Activated CD8-positive, alpha-beta memory T cell treated with anti-CD3 and anti-CD28 coated beads for 24 hours (primary cell): ENCODE measurements at regions not wholly inside any gene's neighbourhood (a gene's known extent, or its start where the extent isn't known, plus 50 kb on each side); places are given as distances from the start of the nearest gene placed in this dataset.

Experiments used
- DNase-seq: peaks from one replicate; pipeline ENCODE4 v3.0.0-alpha.2; 2020

DNA sequence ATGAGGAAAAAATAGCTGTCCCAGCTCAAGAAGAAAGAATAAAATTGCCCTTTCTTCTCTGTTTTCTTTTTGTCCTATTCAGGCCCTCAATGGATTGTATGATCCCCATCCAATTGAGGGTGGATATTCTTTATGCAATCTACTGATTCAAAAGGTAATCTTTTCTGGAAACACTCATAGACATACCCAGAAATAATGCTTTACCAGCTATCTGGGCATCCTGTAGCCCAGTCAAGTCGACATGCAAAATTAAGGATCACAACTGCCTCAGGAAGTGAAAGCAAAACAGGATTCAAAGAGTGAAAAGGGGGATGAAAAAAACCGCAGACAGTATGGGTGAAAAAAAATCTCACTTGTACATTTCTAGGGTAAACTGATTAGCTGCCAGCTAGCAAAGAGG is 410.1 kb downstream of the TBC1D32 start:
- no peak for DNase-seq

DNA sequence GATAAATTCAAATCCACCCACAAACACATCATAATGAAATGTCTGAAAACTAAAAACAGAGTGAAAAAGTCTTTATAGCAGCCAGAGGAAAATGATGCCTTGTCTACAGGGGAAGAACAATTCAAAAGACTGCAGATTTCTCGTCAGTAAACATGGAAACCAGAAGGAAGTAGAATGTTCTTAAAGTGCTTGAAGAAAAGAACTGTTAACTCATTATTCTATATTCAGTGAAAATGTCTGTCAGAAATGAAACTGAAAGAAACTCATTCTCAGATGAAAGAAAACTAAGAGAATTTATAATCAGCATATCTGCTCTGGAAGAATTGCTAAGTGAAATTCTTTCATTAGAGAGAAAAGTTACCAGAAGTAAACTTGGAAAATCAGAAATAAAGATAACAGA is 416.1 kb downstream of the TBC1D32 start:
- DNase-seq = no peak

DNA sequence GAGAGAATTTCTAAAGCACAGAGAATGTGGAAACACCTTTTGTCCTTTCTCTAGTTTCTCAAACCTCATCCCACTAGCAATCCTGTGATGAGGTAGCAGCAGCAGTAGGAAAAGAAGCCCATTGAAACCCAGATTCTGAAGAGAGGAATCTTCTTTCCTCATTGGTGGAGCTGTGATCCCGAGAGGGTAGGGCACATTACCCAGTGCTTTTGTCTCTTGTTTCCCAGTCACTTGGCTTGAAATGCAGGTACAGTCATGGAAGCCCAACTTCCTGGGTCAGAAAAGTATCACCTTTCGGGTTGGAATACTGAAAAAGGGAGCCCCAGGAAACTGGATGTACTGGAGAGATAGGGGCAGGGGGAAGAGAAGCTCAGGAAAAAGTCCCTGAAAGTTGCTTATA is 417.4 kb downstream of the TBC1D32 start:
- DNase-seq = no peak

DNA sequence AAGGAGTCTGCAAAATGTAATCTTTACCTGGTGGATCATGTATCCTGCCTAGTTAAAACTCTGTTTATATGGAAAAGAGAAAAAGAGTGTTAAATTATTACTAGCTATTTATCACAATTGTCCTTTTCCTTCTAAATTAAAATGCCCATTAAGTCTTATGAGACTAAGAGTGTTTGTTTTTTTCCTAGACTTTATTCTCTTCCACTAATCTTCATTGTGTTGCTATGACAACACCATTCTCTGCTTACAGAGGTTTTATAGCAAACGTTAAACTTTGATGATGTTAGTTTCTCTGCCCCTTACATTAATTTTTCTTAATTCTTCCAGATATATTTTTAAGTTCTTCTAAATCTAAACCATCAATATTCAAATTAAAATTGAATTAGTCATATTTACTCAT is 420.8 kb downstream of the TBC1D32 start:
- no peak for DNase-seq

DNA sequence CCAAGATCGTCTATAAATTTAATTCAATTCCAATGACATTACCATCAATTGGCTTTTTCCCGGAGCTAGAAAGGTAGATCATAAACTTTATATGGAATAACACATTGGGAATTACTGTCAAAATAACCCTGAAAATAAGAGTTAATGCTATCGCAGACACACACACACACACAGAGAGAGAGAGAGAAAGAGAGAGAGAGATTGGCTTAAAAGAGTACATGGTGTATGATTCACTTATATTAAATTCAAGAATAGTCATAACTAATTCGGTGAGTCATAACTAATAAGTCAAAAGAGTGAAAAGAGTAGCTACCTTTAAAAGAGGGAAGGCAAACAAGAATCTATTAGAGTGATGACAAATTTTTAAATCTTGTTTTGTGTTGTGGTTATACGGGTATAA is 425.5 kb downstream of the TBC1D32 start:
- DNase-seq = no peak

DNA sequence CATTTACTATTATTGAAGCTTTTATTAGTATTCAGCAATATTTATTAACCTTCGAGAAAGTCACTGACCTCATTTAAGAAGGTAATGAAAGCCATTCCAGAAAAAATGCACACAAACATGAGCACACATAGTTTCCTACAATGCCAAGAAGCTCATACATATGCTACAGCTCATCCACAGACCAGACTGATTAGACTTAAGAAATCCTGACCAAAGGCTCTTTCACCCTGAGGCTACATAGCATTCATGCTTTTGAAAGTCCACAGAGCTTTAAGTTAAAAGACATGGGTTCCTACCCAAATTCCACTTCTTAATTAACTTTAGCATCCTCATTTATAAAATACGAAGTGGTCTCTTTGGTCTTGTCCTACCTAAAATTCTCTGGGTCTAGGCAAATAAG is 430.4 kb downstream of the TBC1D32 start:
- no peak for DNase-seq

DNA sequence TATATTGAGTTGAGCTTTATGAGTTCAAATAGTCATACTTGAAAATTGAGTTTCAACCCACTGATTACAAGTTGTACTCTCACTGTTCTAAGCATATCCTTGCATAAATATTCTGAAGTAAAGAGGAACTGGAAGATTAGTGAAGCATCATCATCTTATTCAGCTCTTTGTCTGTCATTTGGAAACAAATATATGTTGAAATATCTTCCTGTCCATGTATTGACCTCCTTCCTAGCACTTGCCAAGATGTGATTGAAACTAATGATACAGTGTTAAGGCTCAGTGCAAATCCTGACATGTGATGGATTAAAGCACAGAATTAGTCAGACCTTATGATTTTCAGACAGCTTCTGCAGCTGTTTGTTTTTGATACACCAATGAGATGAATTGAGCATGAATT is 434.3 kb downstream of the TBC1D32 start:
- DNase-seq = no peak

DNA sequence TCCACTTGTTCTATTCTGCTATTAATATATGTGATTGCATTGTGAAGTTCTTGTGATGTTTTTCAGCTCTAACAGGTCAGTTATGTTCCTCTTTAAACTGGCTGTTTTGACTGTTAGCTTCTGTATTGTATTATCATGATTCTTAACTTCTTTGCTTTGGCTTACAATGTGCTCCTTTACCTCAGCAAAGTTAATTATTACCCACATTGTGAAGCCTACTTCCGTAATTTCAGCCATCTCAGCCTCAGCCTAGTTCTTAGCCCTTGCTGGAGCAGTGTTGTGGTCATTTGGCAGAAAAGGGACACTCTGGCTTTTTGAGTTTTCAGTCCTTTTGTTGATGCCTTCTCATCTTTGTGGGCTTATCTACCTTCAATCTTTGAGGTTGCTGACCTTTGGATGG is 440.2 kb downstream of the TBC1D32 start:
- no peak for DNase-seq

DNA sequence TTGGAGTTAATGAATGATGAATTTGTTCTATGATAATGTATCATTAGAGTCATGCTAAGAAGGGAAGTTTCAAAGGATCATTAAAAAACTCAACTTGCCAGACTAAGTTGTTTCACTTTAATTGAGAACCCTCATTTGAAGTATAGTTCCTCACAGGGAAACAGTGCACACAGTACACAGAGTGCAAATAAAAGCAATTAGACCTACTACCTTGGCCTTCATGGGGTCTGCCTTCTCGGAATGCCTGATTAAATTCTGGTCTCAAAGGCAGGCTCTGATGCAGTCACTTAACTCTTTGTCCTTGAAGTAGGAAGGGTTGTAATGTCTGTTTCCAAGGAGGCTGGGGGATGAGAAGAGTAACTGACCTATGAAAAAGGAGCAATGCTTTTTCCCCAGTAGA is 457.3 kb downstream of the TBC1D32 start:
- DNase-seq = no peak

DNA sequence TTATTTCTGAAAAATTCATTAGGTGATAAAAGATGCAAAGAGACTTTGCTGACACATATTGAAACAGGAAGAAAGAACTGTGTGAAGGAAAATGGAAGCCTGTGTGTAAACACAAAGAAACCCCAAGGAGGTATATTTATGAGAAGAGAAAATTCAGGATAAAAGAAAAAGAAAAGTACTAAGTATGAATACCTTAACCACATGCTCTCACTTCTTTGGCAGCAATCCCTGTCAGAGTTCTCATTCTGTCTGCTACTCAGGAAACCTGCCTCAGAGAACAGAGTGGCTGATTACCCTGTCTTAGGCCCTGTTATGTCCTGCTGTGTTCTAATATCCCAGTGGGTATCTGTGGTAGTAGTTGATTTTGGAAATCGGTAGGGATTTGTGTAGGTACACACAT is 457.9 kb downstream of the TBC1D32 start:
- DNase-seq = no peak

DNA sequence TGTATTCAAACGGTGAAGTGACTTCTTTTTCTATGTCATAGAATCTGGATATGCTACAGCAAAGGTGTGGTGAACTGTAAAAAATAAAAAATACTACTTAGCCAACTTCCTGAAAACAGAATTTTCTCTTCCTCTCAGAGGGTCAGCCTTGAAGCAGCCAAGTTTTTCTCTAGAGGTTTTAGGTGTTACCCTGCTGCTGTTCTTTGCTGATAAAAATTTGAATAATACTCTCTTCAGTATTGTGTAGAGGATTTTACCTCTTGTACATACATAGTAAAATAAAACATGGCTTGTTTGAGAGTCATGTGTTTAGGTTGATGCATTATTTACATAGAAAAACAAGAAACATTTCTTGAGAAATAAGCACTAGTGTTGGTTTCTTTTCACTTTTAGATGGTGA is 458.4 kb downstream of the TBC1D32 start:
- DNase-seq = no peak

DNA sequence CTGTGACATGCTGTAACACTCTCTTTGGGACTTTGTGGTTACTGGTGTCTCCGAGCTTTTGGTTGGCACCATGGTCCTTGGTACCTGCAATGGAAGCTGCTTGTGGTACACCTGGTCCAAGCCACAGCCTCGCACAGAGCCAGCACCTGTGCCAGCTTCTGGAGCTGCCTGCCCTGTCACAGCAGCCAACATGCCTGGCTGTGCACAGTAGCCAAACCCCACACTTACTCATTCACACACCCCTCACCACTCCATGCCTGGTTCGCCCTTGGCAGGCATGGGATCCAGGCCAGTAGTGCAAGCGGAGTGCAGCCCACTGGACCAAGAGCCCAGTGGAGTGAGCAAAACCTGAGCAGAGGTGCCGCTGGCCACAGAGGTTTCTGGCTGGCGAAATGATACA is 459.9 kb downstream of the TBC1D32 start:
- no peak for DNase-seq

DNA sequence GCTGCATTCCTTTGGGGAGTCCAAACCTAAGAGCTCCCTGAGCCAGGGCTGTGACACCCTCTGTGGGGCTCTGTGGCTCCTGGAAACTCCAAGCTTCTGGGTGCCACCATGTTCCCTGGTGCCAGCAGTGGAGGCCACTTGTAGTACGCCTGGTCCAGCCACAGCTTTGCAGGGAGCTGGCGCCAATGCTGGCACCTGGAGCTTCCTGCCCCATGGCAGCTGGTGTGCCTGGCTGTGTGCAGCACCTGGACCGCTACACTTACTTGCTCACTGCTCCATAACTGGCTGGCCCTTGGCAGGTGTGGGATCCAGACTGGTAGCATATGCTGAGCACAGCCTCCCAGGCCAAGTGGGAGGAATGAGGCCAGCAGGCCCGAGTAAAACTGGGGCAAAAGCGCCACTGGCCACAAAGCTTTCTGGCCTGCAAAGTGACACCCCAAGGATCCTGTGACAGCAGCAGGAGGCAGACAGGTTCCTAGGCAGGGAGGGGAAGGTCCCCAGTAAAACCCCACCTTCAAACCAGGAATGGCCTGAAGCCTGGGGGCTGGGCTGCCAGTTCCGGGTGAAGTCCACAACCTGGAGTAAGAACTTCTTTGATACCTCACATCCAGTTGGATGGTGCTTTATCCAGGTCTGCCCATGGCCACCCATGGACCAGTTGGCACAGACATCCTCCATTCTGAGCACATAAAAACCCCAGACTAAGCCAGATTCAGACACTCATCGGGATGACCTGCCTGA is 461.0 kb downstream of the TBC1D32 start:
- DNase-seq = no peak

DNA sequence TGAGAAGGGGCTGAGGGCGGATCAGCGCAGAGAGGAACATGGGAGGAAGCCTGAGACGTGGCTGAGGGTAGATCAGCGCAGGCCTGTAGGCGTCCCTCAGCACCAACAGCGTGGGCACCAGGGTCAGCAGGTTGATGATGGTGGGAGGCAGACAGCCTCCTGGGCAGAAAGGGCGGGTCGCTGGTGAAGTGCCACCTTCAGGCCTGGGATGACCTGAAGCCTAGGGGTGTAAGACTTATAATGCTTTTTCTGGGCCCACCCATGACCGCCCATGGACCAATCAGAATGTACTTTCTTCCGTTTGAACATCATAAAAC is 462.1 kb downstream of the TBC1D32 start:
- DNase-seq = no peak

DNA sequence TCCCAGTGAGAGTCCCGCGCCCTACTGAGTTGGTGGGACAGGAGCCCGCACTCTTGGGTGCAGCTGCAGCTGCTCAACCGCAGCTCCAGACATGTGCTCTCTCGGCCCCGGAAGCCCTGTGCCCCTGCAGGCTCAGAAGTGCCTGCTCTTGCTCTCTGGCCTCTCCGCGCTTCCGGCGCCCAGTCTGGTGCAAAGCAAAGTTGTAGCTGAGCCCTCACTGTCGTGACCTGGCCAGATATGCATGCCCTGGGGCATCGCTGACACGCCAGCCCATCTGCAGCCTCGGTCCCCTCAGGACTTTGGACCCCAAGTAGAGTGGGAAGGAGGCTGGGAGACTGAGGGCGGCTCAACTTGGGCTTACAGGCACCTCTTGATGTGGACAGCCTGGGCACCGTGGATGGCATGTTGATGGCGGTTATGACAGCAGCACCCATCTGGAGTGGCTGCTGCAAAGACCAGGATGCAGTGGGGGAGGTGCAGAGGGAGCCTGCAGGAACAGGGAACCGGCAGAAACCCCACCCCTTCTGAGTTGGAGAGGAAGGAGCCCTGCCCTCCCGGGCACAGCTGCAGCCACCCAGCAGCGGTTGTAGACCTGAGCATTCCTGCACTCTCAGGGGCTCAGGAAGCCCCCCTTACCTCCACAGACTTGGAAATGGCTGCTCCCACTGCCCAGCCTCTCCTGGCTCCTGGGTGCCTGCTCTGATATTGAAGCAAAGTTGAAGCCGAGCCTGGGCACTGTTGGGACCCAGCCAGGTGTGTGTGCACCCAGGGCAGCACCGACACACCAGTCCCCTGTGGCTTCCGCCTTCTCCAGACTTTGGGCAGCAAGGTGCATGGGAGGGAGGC is 462.6 kb downstream of the TBC1D32 start:
- DNase-seq = no peak

DNA sequence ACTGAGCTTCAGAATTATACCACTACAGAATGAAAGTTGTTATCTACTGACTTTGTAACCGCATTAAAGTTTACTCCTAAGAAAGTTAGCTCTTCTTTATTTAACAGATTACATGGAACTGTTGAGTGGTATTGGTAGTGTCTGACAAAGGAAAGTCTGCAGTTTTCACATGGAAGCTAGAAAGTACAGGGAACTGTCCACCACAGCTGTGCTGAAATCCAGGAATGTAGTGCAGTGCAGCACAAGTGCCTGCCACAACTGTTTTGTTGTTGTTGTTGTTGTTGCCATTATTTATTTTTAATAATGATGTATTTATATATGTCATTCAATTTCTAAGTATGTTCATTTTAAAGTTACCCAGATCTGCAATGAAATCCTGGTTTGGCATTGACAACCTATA is 464.9 kb downstream of the TBC1D32 start:
- DNase-seq = no peak

DNA sequence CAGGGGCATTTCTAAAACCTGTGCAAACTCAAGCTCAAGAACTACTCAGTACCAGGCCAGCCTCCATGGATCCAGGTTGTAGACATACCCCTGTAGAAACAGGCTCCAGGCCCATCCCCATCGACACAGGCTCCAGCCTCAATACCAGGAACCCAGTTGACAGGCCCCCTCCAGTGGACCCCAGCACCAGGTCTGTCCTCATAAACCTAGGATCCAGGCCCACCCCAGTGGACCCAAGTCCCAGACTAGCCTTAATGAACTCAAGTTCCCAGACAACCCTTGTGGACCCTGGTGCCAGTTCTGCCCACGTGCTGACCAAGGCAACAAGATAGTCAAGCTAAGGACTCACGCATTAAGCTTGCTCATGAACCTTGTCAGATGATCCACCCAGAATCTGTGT is 476.9 kb downstream of the TBC1D32 start:
- DNase-seq = no peak

DNA sequence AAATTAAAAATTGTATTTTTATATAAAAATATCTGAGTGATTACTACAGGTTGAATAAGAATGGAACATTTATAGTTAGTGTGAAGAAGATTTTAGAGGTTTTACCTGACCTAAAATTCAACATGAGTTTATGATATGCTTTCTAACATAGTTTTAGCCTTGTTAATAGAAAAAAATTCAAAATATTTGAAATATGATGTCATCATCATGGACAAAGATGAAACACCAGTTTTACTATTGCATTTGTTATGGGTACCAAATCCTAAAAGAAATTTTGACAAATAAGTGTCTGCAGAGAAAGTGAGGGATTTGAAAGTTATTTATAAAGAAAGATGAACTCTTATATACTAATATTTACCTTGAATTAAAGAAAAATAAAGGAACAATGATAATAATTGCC is 479.7 kb downstream of the TBC1D32 start:
- DNase-seq = no peak

DNA sequence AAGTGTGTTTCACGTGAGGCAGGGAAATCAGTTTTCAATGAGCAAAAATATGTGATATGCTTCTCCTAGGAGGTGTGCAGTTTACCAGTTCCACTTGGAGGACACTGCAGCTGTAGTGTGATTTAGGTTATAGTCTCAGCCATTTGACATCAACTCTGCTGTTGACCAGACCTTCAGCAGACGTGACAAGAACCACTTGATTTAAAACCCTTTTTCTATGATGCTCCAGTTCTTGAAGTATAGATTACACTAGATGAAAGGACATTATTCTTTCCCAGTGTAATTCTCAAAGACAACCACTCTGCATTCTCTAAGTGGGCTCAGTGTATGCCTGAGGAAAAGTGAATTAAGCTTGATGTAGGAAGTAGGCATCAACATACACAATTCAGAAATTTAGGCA is 480.8 kb downstream of the TBC1D32 start:
- no peak for DNase-seq

DNA sequence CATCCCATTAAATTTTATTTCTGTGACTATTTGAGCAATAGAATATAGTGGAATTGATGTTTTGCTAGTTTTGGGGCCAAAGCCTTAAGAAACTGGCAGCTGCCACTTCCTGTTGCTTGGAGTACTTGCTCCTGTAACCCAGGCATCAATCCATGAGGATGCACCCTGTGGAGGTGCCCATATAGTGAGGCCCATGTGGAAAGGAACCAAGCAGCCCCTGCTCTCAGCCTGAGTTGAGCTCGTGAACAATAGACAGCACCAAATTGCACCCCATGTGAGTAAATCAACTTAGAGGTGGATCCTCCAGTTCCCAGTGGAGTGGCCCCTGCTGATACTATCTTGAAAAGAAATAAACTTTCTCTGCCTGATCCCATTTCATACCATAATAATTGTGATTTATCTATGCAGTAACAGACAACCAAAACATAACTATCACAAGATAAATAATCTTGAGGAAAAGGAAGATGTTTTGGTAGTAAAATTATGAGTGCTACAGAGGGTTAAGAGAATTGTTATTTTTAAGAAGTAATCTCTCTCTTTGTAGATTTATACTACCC is 481.9 kb downstream of the TBC1D32 start:
- no peak for DNase-seq

DNA sequence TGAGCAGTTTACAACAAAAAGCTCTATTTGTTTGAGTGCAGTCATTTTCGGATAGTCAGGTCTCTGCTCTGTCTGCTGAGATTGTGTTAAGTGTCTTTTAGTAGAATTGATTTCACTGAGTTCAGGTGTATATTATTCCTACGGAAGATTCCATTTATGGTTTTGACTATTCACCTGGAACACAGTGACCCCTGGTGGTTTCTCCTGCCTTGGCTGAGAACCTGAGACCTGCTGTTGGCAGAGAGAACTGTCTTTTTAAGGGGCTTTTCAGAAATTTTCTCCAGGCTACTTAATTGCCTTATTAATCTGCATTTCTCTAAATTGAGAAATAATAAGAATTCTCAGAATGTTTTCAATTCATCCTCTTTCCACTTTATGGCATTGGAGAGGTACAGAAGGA is 508.0 kb downstream of the TBC1D32 start:
- DNase-seq = no peak

DNA sequence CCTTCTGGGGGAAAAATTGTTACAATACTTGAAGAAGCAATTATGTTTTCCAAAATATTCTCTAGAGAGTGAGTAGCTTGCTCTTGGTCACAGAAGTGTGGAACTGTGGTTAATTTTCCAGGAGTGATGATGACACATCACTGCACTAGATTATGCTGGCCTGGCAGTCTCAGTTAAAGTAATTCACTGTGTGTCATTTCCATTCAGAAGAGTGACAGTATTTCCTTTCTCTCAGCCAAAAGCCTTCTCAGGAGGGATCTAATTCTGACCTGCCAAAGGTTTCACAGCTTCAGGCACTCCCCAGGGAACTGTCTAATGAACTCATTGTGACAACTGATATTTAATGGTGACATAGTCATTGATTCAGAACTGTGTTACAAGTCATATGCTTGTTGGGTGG is 517.5 kb downstream of the TBC1D32 start:
- DNase-seq = no peak

DNA sequence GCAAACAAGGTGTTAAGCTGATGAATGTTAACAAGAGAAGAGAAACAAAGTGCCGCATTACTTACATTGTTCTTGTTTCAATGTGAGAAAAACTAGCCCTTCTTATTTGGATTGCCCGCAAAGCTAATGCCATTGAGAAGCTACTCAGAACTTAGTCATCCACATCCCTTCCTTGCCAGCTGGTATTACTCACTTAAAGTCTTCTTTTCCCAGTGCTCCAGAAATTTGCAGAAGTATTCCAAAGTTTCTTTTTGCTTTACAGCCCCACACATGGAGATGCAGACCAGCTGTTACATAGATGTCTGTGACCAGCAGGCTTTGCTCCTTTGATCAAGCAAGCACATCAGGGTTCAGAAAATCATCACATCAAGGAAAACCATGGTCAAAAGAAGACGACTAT is 529.0 kb downstream of the TBC1D32 start:
- no peak for DNase-seq

DNA sequence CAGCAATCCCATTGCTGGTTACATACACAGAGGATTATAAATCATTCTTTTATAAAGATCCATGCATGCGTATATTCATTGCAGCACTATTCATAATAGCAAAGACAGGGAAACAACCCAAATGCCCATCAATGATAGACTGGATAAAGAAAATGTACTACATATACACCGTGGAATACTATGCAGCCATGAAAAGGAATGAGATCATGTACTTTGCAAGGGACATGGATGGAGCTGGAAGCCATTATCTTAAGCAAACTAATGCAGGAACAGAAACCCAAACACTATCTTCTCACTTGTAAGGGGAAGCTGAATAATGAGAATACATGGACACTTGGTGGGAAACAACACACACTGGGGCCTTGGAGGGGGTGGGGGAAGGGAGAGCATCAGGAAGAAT is 529.7 kb downstream of the TBC1D32 start:
- DNase-seq = no peak

DNA sequence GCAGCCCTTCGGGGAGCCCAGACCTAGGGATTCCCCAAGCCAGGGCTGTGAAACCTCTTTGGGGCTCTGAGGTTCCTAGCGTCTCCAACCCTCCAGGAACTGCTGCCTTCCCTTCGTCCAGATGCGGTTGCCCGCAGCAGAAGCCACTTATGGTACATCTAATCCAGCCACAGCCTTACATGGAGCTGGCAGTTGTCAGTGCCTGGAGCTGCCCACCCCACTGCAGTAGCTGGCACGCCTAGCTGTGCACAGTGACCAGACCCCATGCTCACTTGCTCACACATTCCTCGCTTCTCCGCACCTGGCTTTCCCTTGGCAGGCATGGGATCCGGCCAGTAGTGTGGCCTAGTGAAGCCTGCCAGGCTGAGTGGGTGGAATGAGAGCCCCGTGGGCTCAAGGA is 547.6 kb downstream of the TBC1D32 start:
- DNase-seq = no peak
